Stimulated activated naive CD8-positive, alpha-beta T cell treated with anti-CD3 and anti-CD28 coated beads, Interleukin-15, Interleukin-2, amounts not matched to agents 100 U/mL and 50 U/mL, for 24 hours (primary cell): ENCODE measurements at regions not wholly inside any gene's neighbourhood (a gene's known extent, or its start where the extent isn't known, plus 50 kb on each side); places are given as distances from the start of the nearest gene placed in this dataset.

Experiments
- ATAC-seq: fragments of 150-1000 bp; cut with Tn5 transposase; one replicate; pipeline ENCODE4 v1.10.0; 2021
- DNase-seq: peaks from one replicate; pipeline ENCODE4 v3.0.0; 2021

GRCh38 chrX:125003746-125004446 lies 315.8 kb upstream of the TEX13C start:
- no peak for DNase-seq
- ATAC-seq: no peak

- ATAC-seq (no peak), DNase-seq (no peak)
These were observed 314.9 kb upstream of the TEX13C start for GRCh38 chrX:125004799-125005198.

GRCh38 chrX:125005863-125006262 lies 313.8 kb upstream of the TEX13C start:
- DNase-seq (no peak), ATAC-seq (no peak)

- no peak for DNase-seq
- ATAC-seq: no peak
These were observed 313.0 kb upstream of the TEX13C start for GRCh38 chrX:125006704-125007103.

- DNase-seq: no peak
- ATAC-seq: no peak
These were observed 307.1 kb upstream of the TEX13C start for GRCh38 chrX:125012585-125012984.

- DNase-seq: no peak
- ATAC-seq: no peak
These were observed 290.5 kb upstream of the TEX13C start for GRCh38 chrX:125029131-125029530.
